NOMO-1 treated with dmso at 0.1 percent for 144 hours (cell line): ENCODE measurements at regions not wholly inside any gene's neighbourhood (a gene's known extent, or its start where the extent isn't known, plus 50 kb on each side); places are given as distances from the start of the nearest gene placed in this dataset.
"Not testable (repeated sequence)": the region's sequence is repeated elsewhere in the genome, so short reads cannot be mapped to it uniquely, and the experiment has no call there.

ENCODE experiments used
- DNase-seq: peaks from one replicate; lab custom pipeline; 2025; ENCODE audit not compliant: unreplicated experiment; lab: John Stamatoyannopoulos, UW

GRCh38 chr2:190742431-190742830 is 93.5 kb downstream of the NAB1 start:
- DNase-seq = no peak

DNA sequence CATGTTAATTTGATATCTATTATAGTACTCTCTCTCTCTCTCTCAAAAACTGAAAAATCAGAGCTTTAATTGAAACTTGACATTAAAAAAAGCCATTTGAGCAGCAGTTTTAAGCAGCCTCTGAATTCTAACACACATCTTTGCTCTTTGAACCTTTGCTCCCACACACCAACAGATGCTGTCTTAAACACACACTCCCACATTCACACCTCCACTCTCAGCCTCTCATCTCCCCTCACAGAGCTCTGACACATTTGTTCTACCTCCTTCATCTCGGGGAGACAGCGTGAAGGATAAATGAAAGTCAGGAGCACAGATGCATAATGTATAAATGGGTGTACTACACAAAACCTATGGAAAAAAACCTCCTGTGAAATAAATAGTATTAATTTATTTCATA is 95.2 kb downstream of the NAB1 start:
- no peak for DNase-seq

DNA sequence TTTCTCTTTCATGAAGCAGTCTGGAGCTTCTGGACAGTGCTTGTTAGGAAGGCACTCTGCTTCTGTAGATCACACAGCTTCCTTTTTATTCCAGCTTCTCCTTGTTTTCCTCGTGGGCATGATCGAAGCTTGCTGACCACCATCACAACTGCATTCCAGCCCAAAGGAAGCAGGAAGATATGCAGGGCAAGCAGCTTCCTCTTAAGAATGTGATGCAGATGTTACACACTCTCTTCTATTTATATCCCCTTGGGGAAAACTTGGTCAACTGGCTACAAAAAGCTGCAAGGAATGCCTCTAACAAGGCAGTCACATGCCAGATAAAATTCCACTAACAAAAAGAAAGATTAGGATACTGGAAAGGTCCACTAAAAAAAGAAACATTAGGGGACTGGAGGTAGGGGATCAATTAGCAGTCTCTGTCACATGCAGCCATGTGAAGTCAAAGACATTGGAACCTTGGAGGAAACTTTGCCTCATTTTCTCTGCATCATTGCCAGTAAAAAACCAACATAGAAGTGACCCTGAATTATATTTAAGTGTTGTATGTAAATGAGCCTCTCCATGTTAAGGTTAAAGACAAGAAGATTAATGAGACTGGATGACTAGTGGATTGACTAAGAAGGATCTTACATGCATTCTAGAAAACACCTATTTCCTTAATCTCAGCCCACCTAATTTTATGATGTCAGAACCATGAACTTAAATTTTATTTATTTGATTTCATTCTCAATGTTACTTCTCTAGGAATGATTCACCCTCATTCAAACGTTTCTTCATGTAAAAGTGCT is 98.3 kb downstream of the NAB1 start:
- DNase-seq = no peak

DNA sequence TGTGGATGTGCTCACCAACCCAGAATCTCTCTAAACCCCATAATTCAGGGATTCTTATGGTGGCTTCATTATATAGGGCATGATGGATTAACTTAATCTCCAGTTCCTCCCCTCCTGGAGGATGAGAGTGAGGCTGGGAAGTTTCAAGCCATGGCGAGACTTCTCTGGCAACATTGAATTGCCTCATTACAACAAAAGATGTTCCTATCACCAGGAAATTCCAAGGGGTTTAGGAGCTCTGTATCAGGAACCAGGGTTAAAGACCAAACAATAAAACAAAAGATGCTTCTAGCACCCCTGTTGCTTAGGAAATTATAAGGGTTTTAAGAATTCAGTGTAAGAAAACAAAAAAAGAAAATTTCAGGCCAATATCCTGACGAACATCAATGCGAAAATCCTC is 100.1 kb downstream of the NAB1 start:
- DNase-seq = no peak

DNA sequence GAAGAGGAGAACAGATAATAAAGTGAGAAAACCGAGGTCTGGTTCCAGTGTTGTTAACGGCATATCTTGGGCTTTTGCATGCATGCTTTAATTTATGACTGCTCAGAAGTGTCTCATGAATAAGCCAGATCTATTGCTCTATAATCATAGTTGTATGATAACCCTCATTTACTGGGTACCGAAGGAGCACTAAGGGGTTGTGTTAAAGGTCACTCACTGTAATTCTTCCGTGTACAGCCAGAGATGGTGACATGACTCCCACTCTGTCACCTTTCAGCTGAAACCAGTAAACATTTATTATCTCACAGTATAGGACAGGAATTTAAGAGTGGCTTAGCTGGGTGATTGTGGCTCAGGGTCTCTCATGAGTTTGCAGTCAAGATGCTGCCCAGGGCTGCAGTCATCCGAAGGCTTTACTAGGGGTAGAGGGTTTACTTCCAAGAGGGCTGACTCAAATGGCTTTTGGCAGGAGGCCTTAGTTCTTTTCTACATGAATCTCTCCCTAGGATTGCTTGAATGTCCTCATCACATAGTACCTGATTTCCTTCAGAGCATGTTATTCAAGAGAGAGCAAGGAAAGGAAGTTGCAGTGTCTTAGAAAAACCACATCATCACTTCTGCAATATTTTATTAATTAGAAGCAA is 107.0 kb downstream of the NAB1 start:
- no peak for DNase-seq

- peak; percentile 31 for DNase-seq
Observed at GRCh38 chr2:190759749-190760213, 110.9 kb downstream of the NAB1 start.

GRCh38 chr2:190760353-190761150 is 111.7 kb downstream of the NAB1 start:
- not testable (repeated sequence) for DNase-seq

DNA sequence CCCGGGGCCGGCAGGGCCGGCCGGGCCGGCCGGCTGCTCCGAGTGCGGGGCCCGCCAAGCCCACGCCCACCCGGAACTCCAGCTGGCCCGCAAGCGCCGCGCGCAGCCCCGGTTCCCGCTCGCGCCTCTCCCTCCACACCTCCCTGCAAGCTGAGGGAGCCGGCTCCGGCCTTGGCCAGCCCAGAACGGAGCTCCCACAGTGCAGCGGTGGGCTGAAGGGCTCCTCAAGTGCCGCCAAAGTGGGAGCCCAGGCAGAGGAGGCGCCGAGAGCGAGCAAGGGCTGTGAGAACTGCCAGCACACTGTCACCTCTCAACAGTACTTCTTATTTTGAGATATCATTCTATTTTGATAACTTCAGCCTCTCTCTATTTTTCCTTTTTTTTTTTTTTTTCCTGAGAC is 112.3 kb downstream of the NAB1 start:
- not testable (repeated sequence) for DNase-seq

- no peak for DNase-seq
Observed at GRCh38 chr2:190762566-190762965, 113.7 kb downstream of the NAB1 start.

DNA sequence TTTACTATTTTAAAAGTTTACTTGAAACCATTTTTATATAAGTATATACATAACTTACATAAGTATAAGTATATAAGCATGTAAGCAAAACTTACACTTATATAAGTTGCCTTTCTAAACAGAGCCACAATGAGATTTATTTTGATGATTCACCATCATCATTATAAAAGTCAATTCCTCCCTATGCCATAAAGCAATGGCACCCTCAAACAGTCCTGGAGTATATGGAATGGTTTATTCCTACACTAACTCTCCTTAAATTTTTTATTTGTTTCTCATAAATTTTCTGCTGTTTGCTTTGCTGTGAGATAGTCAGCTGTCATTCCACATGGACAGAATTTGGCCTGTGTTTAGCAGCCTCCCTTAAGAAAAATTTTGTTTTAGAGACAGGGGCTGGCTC is 114.2 kb downstream of the NAB1 start:
- no peak for DNase-seq

- DNase-seq = no peak
Observed at GRCh38 chr2:190763901-190764514, 115.1 kb downstream of the NAB1 start.

- DNase-seq = no peak
Observed at GRCh38 chr2:190765386-190766173, 115.0 kb upstream of the GLS start.

- no peak for DNase-seq
Observed at GRCh38 chr2:190766174-190766572, 114.4 kb upstream of the GLS start.

GRCh38 chr2:190766595-190766994 is 114.0 kb upstream of the GLS start:
- DNase-seq = no peak

DNA sequence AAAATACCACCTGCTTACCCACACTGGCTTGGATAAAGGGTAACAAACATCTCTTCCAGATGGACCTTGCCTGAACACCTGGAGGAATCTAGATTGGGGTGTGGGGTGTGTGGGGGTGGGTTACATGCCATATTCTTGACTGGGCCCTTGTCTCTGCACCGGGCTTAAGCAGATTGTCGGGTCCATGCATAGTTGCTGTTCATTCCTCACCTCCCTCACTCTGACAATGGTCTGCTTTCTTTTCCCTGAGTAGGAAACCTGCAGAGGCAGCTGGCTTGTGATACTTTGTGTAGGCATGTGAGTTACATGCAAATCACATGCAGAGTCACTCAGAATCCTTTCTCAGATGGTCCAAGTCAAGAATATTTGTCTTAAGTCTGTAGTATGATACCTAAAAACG is 112.8 kb upstream of the GLS start:
- no peak for DNase-seq

GRCh38 chr2:190769258-190769657 is 111.4 kb upstream of the GLS start:
- no peak for DNase-seq

DNA sequence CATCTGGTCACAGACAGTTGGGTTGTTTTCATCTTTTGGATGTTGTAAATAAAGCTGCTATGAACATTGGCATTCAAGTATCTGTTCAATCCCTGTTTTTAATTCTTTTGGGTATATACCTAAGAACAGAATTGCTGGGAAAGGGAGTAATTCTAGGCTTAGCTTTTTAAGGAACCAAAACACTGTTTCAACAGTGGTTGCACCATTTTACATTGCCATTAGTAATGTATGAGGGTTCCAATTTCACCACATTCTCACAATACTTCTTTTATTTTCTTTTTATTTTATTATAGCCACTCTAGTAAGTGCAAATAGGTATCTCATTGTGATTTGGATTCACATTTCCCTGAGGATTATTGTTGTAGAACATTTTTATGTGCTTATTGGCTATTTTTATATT is 108.9 kb upstream of the GLS start:
- no peak for DNase-seq

DNA sequence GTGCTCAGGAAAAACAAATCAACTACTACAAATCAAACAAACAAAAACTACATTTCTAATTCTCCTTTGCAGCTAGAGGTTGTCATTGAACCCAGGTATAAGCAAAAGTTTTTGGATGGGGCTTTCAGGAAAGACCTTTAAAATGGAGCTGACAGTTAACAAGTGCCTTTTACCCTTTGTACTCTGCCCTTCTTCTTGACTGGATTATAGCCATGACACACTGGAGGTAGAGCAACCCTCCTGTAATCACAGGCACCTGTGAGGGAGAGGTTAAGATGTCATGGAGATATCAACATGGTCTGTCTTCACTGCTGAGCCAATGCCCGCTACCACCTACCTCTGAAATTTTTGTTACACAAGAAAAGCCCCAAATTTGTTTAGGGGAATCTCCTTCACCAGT is 100.0 kb upstream of the GLS start:
- no peak for DNase-seq

DNA sequence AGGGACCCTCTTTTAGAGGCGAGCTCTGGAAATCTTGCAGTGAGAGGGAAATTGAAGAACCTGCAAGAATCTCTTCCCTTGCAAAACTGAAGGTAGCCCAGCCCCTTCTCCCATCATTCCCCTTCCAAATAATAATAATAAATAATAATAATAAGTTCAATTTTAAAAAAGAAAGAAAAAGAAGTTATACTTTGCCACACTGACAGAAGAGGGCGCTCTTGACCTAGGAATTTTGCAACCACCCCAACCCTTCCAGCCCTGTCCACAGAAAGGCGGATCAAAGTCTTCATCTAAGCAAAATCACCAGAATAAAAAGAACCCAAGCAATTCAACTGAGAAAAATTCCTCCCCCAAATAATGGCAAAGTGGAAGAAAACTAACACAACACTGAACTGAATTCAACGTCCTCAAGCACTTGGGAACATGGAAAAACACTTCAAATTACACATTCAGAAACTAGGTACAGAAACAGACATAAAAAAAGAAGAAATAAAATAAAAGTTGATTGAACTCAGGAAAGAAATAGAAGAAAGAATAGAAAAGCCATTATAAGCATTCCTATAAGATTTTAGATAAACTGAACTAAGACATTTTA is 98.9 kb upstream of the GLS start:
- DNase-seq = peak; percentile 43

GRCh38 chr2:190782264-190782663 is 98.4 kb upstream of the GLS start:
- no peak for DNase-seq
